ENCODE measurements at regions not wholly inside any gene's neighbourhood (a gene's known extent, or its start where the extent isn't known, plus 50 kb on each side); places are given as distances from the start of the nearest gene placed in this dataset.

DNA sequence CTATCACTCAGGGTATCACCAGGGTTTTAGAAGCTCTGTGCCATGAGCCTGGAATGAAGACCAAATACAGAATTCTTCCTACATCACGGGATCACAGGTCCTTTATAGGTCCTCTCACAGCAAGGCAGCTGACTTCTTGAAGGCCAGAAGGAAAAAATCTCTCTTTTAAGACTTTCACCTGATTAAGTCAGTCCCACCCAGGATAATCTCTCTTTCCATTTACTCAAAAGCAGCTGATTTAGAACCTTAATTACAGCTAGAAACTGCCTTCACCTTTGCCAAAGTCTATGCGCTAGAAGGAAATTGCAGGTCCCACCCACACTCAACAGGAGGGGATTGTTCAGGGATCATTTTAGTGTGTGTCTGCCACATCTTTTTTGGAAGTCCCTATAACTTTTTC is 135.1 kb downstream of the RAB11FIP2 start (continued):
- TF ChIP-seq, protein P1, sequence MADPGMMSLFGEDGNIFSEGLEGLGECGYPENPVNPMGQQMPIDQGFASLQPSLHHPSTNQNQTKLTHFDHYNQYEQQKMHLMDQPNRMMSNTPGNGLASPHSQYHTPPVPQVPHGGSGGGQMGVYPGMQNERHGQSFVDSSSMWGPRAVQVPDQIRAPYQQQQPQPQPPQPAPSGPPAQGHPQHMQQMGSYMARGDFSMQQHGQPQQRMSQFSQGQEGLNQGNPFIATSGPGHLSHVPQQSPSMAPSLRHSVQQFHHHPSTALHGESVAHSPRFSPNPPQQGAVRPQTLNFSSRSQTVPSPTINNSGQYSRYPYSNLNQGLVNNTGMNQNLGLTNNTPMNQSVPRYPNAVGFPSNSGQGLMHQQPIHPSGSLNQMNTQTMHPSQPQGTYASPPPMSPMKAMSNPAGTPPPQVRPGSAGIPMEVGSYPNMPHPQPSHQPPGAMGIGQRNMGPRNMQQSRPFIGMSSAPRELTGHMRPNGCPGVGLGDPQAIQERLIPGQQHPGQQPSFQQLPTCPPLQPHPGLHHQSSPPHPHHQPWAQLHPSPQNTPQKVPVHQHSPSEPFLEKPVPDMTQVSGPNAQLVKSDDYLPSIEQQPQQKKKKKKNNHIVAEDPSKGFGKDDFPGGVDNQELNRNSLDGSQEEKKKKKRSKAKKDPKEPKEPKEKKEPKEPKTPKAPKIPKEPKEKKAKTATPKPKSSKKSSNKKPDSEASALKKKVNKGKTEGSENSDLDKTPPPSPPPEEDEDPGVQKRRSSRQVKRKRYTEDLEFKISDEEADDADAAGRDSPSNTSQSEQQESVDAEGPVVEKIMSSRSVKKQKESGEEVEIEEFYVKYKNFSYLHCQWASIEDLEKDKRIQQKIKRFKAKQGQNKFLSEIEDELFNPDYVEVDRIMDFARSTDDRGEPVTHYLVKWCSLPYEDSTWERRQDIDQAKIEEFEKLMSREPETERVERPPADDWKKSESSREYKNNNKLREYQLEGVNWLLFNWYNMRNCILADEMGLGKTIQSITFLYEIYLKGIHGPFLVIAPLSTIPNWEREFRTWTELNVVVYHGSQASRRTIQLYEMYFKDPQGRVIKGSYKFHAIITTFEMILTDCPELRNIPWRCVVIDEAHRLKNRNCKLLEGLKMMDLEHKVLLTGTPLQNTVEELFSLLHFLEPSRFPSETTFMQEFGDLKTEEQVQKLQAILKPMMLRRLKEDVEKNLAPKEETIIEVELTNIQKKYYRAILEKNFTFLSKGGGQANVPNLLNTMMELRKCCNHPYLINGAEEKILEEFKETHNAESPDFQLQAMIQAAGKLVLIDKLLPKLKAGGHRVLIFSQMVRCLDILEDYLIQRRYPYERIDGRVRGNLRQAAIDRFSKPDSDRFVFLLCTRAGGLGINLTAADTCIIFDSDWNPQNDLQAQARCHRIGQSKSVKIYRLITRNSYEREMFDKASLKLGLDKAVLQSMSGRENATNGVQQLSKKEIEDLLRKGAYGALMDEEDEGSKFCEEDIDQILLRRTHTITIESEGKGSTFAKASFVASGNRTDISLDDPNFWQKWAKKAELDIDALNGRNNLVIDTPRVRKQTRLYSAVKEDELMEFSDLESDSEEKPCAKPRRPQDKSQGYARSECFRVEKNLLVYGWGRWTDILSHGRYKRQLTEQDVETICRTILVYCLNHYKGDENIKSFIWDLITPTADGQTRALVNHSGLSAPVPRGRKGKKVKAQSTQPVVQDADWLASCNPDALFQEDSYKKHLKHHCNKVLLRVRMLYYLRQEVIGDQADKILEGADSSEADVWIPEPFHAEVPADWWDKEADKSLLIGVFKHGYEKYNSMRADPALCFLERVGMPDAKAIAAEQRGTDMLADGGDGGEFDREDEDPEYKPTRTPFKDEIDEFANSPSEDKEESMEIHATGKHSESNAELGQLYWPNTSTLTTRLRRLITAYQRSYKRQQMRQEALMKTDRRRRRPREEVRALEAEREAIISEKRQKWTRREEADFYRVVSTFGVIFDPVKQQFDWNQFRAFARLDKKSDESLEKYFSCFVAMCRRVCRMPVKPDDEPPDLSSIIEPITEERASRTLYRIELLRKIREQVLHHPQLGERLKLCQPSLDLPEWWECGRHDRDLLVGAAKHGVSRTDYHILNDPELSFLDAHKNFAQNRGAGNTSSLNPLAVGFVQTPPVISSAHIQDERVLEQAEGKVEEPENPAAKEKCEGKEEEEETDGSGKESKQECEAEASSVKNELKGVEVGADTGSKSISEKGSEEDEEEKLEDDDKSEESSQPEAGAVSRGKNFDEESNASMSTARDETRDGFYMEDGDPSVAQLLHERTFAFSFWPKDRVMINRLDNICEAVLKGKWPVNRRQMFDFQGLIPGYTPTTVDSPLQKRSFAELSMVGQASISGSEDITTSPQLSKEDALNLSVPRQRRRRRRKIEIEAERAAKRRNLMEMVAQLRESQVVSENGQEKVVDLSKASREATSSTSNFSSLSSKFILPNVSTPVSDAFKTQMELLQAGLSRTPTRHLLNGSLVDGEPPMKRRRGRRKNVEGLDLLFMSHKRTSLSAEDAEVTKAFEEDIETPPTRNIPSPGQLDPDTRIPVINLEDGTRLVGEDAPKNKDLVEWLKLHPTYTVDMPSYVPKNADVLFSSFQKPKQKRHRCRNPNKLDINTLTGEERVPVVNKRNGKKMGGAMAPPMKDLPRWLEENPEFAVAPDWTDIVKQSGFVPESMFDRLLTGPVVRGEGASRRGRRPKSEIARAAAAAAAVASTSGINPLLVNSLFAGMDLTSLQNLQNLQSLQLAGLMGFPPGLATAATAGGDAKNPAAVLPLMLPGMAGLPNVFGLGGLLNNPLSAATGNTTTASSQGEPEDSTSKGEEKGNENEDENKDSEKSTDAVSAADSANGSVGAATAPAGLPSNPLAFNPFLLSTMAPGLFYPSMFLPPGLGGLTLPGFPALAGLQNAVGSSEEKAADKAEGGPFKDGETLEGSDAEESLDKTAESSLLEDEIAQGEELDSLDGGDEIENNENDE (IDR thresholded peaks at IDR 0.05; ENCODE audit: insufficient replicate concordance, low read length) = no peak
- no peak for TF ChIP-seq YY1 (IDR thresholded peaks at IDR 0.05; ENCODE audit: low read depth, low read length)
- TF ChIP-seq RAD21 (IDR thresholded peaks at IDR 0.05 in 1 of 2, conservative IDR thresholded peaks at IDR 0.05 in 1 of 2; ENCODE audit: low read depth in 2 of 2, low read length in 2 of 2) = no peak
- TF ChIP-seq RXRA (IDR thresholded peaks at IDR 0.05; ENCODE audit: insufficient read depth, low read depth, low read length) = no peak
- TF ChIP-seq, protein P2, sequence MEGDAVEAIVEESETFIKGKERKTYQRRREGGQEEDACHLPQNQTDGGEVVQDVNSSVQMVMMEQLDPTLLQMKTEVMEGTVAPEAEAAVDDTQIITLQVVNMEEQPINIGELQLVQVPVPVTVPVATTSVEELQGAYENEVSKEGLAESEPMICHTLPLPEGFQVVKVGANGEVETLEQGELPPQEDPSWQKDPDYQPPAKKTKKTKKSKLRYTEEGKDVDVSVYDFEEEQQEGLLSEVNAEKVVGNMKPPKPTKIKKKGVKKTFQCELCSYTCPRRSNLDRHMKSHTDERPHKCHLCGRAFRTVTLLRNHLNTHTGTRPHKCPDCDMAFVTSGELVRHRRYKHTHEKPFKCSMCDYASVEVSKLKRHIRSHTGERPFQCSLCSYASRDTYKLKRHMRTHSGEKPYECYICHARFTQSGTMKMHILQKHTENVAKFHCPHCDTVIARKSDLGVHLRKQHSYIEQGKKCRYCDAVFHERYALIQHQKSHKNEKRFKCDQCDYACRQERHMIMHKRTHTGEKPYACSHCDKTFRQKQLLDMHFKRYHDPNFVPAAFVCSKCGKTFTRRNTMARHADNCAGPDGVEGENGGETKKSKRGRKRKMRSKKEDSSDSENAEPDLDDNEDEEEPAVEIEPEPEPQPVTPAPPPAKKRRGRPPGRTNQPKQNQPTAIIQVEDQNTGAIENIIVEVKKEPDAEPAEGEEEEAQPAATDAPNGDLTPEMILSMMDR (IDR thresholded peaks at IDR 0.05; ENCODE audit: control extremely low read depth in 1 of 3, insufficient read depth in 1 of 3, low read depth in 1 of 3, low read length in 3 of 3) = no peak
- TF ChIP-seq, protein P3, sequence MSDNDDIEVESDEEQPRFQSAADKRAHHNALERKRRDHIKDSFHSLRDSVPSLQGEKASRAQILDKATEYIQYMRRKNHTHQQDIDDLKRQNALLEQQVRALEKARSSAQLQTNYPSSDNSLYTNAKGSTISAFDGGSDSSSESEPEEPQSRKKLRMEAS (IDR thresholded peaks at IDR 0.05) = no peak
- no peak for TF ChIP-seq TBP (IDR thresholded peaks at IDR 0.05; ENCODE audit: low read depth, low read length)
- no peak for TF ChIP-seq JUND (IDR thresholded peaks at IDR 0.05; ENCODE audit: low read length)
- TF ChIP-seq POU5F1 (IDR thresholded peaks at IDR 0.05; ENCODE audit: low read depth, low read length) = no peak

Data from H1 (cell line).